OCI-LY3 (cell line): ENCODE measurements at regions not wholly inside any gene's neighbourhood (a gene's known extent, or its start where the extent isn't known, plus 50 kb on each side); places are given as distances from the start of the nearest gene placed in this dataset.

ENCODE experiments used
- EZH2phosphoT487 ChIP-seq: fragments of 200-600 bp; shearing (Covaris generic); IDR thresholded peaks from 2 replicates; pipeline ENCODE4 v1.6.1; 2018; ENCODE audit warnings: antibody characterized with exemption, mixed run types, low read depth
- TF ChIP-seq, protein P1 (sequence below): fragments of 200-600, 300-600 bp; sonication (generic); IDR thresholded peaks from 2 replicates; pipeline ENCODE4 v1.5.1; 2014; ENCODE audit warnings: antibody characterized with exemption, low read length, low read depth

DNA sequence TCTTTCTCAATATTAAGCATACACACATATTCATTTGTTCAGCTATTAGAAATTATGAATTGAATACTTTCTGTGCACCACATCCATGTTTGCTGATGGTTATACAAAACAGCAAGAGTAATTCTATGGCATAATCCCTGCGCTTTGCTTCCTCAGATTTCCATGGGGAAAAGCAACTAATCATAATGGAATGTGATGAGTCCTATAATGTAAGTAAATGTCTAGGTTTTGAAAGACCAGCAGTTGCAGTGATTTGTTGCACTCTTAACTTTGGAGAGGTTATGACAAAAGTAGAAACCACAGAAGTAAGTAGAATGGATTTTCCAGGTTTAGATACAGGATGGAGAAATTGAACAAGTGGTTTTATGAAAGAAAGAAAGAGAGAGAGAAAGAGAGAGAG lies 652.1 kb downstream of the CBLN4 start:
- TF ChIP-seq, protein P1, sequence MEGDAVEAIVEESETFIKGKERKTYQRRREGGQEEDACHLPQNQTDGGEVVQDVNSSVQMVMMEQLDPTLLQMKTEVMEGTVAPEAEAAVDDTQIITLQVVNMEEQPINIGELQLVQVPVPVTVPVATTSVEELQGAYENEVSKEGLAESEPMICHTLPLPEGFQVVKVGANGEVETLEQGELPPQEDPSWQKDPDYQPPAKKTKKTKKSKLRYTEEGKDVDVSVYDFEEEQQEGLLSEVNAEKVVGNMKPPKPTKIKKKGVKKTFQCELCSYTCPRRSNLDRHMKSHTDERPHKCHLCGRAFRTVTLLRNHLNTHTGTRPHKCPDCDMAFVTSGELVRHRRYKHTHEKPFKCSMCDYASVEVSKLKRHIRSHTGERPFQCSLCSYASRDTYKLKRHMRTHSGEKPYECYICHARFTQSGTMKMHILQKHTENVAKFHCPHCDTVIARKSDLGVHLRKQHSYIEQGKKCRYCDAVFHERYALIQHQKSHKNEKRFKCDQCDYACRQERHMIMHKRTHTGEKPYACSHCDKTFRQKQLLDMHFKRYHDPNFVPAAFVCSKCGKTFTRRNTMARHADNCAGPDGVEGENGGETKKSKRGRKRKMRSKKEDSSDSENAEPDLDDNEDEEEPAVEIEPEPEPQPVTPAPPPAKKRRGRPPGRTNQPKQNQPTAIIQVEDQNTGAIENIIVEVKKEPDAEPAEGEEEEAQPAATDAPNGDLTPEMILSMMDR: no peak
- TF ChIP-seq EZH2phosphoT487: no peak
